ENCODE measurements at regions not wholly inside any gene's neighbourhood (a gene's known extent, or its start where the extent isn't known, plus 50 kb on each side); places are given as distances from the start of the nearest gene placed in this dataset.

DNA sequence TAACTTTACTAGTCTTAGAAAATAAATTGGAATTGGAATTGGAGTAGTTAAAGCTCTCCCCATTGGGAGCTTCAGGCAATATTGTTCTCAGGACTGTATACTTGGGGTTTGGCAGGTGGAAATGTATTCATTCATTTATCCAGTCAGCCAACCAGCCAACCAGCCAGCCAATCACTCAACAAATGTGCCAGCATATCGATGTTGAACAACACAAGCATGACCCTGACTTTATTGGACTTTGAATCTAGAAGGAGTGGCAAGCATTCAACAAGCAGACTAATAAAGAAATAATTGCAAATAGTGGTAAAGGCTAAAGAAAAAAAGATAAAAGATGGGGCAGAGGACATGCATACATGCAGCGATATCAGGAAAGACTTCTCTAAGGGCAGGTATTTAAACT lies 55.5 kb upstream of the ZC3H11B start:
- TF ChIP-seq, protein P1, sequence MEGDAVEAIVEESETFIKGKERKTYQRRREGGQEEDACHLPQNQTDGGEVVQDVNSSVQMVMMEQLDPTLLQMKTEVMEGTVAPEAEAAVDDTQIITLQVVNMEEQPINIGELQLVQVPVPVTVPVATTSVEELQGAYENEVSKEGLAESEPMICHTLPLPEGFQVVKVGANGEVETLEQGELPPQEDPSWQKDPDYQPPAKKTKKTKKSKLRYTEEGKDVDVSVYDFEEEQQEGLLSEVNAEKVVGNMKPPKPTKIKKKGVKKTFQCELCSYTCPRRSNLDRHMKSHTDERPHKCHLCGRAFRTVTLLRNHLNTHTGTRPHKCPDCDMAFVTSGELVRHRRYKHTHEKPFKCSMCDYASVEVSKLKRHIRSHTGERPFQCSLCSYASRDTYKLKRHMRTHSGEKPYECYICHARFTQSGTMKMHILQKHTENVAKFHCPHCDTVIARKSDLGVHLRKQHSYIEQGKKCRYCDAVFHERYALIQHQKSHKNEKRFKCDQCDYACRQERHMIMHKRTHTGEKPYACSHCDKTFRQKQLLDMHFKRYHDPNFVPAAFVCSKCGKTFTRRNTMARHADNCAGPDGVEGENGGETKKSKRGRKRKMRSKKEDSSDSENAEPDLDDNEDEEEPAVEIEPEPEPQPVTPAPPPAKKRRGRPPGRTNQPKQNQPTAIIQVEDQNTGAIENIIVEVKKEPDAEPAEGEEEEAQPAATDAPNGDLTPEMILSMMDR (conservative IDR thresholded peaks at IDR 0.05; ENCODE audit: low read depth, low read length): no peak
- TF ChIP-seq SMC3 (IDR thresholded peaks at IDR 0.05; ENCODE audit: low read depth, low read length) (no peak), BHLHE40 (IDR thresholded peaks at IDR 0.05; ENCODE audit: low read depth, low read length) (no peak), POLR2A (IDR thresholded peaks at IDR 0.05; ENCODE audit: low read depth, low read length) (no peak), CHD1 (IDR thresholded peaks at IDR 0.05; ENCODE audit: low read depth, low read length) (no peak)
- TF ChIP-seq, protein P2, sequence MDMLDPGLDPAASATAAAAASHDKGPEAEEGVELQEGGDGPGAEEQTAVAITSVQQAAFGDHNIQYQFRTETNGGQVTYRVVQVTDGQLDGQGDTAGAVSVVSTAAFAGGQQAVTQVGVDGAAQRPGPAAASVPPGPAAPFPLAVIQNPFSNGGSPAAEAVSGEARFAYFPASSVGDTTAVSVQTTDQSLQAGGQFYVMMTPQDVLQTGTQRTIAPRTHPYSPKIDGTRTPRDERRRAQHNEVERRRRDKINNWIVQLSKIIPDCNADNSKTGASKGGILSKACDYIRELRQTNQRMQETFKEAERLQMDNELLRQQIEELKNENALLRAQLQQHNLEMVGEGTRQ (IDR thresholded peaks at IDR 0.05; ENCODE audit: low read depth, low read length): no peak
- TF ChIP-seq, protein P3, sequence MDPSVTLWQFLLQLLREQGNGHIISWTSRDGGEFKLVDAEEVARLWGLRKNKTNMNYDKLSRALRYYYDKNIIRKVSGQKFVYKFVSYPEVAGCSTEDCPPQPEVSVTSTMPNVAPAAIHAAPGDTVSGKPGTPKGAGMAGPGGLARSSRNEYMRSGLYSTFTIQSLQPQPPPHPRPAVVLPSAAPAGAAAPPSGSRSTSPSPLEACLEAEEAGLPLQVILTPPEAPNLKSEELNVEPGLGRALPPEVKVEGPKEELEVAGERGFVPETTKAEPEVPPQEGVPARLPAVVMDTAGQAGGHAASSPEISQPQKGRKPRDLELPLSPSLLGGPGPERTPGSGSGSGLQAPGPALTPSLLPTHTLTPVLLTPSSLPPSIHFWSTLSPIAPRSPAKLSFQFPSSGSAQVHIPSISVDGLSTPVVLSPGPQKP (IDR thresholded peaks at IDR 0.05; ENCODE audit: borderline replicate concordance, low read depth, low read length): no peak
